IgD-negative memory B cell (primary cell): ENCODE measurements at regions not wholly inside any gene's neighbourhood (a gene's known extent, or its start where the extent isn't known, plus 50 kb on each side); places are given as distances from the start of the nearest gene placed in this dataset.
A peak's percentile ranks its signal among the peaks of the same experiment; 100 is the strongest.
"Not testable (repeated sequence)": the region's sequence is repeated elsewhere in the genome, so short reads cannot be mapped to it uniquely, and the experiment has no call there.

Experiments
- H3K27ac Mint-ChIP-seq, 3 donors: one replicate each; pipeline ENCODE4 v1.8.0; 2020 to 2022; ENCODE audit warnings: mild to moderate bottlenecking in 3 of 3, mixed read lengths in 3 of 3, moderate library complexity in 1 of 3
- H3K27me3 Mint-ChIP-seq: one replicate; pipeline ENCODE4 v1.8.0; 2021; ENCODE audit warnings: mixed read lengths
- H3K36me3 Mint-ChIP-seq: one replicate; pipeline ENCODE4 v1.8.0; 2020; ENCODE audit warnings: mild to moderate bottlenecking, mixed read lengths
- H3K4me1 Mint-ChIP-seq, 3 donors: one replicate each; pipeline ENCODE4 v1.8.0; 2020 to 2022; ENCODE audit warnings: mixed read lengths in 3 of 3, mild to moderate bottlenecking in 1 of 3
- H3K4me3 Mint-ChIP-seq, 4 donors: one replicate each; pipeline ENCODE4 v1.8.0; 2020 to 2022; ENCODE audit warnings: mild to moderate bottlenecking in 4 of 4, mixed read lengths in 4 of 4, moderate library complexity in 3 of 4
- H3K9me3 Mint-ChIP-seq, 3 donors: one replicate each; pipeline ENCODE4 v1.8.0; 2020 to 2021; ENCODE audit warnings: mixed read lengths in 3 of 3, mild to moderate bottlenecking in 1 of 3

DNA sequence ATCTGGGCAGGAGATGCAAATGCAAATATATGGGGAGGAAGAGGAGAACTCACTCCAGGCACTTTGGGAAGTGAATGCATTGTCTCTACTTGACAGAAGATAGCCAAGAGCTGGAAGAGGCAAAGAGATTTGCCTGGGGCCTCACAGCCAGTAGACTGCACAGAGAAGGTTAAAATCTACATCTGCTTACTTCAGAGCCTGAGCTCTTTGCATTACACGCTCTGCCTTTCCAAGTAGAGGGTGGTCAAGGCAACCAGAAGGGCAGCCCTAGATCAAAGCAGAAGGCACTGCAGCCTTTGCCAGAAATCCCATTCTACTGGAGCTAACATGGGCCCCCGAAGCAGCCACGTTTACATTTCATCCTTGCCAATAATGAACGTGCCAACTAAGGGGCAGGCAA is 407.2 kb upstream of the CCL2 start:
- H3K36me3 Mint-ChIP-seq = no peaks in the 10 kb centered on the region

GRCh38 chr17:33848433-33848832 is 406.7 kb upstream of the CCL2 start:
- no peaks in the 10 kb centered on the region for H3K9me3 Mint-ChIP-seq
- no peaks in the 10 kb centered on the region for H3K27me3 Mint-ChIP-seq
- no peak overlapping the region for H3K4me3 Mint-ChIP-seq
- H3K4me1 Mint-ChIP-seq = no peaks in the 10 kb centered on the region
- no peaks in the 10 kb centered on the region for H3K36me3 Mint-ChIP-seq
- no peak overlapping the region for H3K27ac Mint-ChIP-seq

More for the DNA sequence above, 407.2 kb upstream of the CCL2 start:
- H3K27ac Mint-ChIP-seq = no peak overlapping the region
- no peaks in the 10 kb centered on the region for H3K27me3 Mint-ChIP-seq
- H3K4me3 Mint-ChIP-seq = no peak overlapping the region
- no peaks in the 10 kb centered on the region for H3K4me1 Mint-ChIP-seq
- H3K9me3 Mint-ChIP-seq = no peaks in the 10 kb centered on the region

- Mint-ChIP-seq H3K27ac (no peak overlapping the region), H3K9me3 (peaks cover 0 to 3% (median 2%) of the 10 kb centered on the region in 3 donors), H3K4me1 (no peaks in the 10 kb centered on the region), H3K4me3 (no peak overlapping the region), H3K27me3 (peaks cover 4% of the 10 kb centered on the region), H3K36me3 (no peaks in the 10 kb centered on the region)
Observed at GRCh38 chr17:33854596-33854995, 400.5 kb upstream of the CCL2 start.

DNA sequence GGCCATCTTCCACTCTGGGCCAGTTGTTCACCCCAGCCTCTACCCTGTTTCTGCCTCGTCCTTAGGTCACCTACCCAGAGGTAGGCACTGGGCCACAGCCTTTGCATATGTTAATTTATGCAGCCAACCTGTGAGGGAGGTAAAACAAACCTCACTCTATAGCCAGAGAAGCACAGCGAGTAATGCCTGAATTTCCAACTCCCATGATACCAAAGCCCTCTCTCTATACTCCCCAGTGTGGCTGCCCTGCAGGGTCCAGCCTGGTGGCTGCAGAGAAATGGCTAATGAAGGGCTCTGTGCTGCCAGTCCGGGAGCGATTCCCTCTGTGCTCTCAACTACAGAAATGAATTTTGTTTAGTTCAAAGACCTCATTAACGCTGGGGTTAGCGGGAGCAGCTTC is 397.0 kb upstream of the CCL2 start:
- no peak overlapping the region for H3K4me3 Mint-ChIP-seq
- H3K27me3 Mint-ChIP-seq = peaks cover 9% of the 10 kb centered on the region
- no peaks in the 10 kb centered on the region for H3K36me3 Mint-ChIP-seq
- H3K9me3 Mint-ChIP-seq = peaks cover 0 to 3% (median 2%) of the 10 kb centered on the region in 3 donors
- no peaks in the 10 kb centered on the region for H3K4me1 Mint-ChIP-seq
- H3K27ac Mint-ChIP-seq = no peak overlapping the region

DNA sequence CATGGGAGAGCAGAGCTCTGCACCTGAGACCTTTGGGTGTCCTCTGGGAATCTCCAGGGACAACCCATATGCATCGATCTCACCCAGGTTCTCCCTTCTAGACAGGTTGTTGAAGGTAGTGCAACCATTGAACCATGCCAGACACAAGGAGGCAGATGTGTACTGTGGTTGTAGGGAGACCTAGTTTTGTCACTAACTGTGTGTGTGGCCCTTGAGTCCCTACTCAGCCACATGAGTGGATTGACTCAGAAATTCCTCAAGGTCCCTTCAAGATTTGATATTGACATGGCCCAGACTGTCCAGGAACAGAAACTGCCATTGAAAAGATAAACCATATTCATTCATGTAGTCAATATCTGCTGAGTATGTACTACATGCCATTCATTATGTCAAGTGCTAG is 396.4 kb upstream of the CCL2 start:
- peaks cover 9% of the 10 kb centered on the region for H3K27me3 Mint-ChIP-seq
- H3K4me3 Mint-ChIP-seq = no peak overlapping the region
- no peaks in the 10 kb centered on the region for H3K4me1 Mint-ChIP-seq
- no peaks in the 10 kb centered on the region for H3K36me3 Mint-ChIP-seq
- H3K27ac Mint-ChIP-seq = no peak overlapping the region
- peaks cover 0 to 3% (median 2%) of the 10 kb centered on the region in 3 donors for H3K9me3 Mint-ChIP-seq

- no peak overlapping the region for H3K27ac Mint-ChIP-seq
- H3K27me3 Mint-ChIP-seq = peaks cover 10% of the 10 kb centered on the region
- H3K4me1 Mint-ChIP-seq = no peaks in the 10 kb centered on the region
- no peak overlapping the region for H3K4me3 Mint-ChIP-seq
- no peaks in the 10 kb centered on the region for H3K36me3 Mint-ChIP-seq
- H3K9me3 Mint-ChIP-seq = peaks cover 0 to 2% (median 0%) of the 10 kb centered on the region in 3 donors
Observed at GRCh38 chr17:33862772-33863602, 392.1 kb upstream of the CCL2 start.

GRCh38 chr17:33864758-33865229 is 390.3 kb upstream of the CCL2 start:
- Mint-ChIP-seq H3K9me3 (peaks cover 0 to 2% (median 0%) of the 10 kb centered on the region in 3 donors), H3K36me3 (no peaks in the 10 kb centered on the region), H3K4me3 (peak overlapping the region in 1 of 4 donors; percentile 39), H3K4me1 (no peaks in the 10 kb centered on the region), H3K27ac (no peak overlapping the region), H3K27me3 (peaks cover 6% of the 10 kb centered on the region)

DNA sequence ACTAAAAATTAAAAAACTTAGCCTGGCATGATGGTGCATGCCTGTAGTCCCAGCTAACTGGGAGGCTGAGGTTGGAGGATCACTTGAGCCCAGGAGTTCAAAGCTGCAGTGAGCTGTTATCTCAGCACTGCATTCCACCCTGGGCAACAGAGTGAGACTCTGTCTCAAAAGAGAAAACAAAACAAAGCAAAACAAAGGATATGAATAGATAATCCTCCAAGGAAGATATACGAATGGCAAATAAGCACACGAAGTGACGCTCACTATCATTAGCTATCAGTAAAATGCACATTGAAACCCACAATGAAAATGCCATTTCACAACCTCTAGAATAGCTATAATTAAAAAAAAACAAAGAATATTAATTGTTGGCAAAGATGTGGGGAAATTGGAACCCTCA is 386.2 kb upstream of the CCL2 start:
- H3K36me3 Mint-ChIP-seq = no peaks in the 10 kb centered on the region
- H3K9me3 Mint-ChIP-seq = peaks cover 0 to 2% (median 0%) of the 10 kb centered on the region in 3 donors
- no peaks in the 10 kb centered on the region for H3K4me1 Mint-ChIP-seq
- no peak overlapping the region for H3K27ac Mint-ChIP-seq
- H3K4me3 Mint-ChIP-seq = no peak overlapping the region
- H3K27me3 Mint-ChIP-seq = peaks cover 8% of the 10 kb centered on the region

DNA sequence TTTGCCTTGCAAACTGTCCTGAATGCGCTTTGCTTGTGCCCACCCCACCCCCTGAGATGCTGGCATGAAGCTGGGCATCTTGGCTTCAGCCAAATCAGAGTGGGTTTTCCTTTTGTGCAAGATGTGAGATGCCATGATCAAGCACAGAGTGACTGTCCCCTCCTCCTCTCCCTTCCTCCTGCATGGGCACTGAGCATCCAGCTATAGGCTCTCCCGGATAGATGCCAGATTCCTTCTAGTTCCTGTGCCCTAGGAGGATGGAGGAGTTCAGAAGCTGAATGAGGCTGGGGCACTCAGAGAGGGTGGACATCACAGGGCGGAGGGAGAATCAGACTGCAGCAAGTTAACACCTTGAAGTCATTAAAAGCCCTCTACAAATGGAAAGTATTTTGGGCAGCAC is 384.1 kb upstream of the CCL2 start:
- H3K27ac Mint-ChIP-seq = no peak overlapping the region
- H3K27me3 Mint-ChIP-seq = peaks cover 7% of the 10 kb centered on the region
- no peak overlapping the region for H3K4me3 Mint-ChIP-seq
- no peaks in the 10 kb centered on the region for H3K36me3 Mint-ChIP-seq
- no peaks in the 10 kb centered on the region for H3K9me3 Mint-ChIP-seq
- no peaks in the 10 kb centered on the region for H3K4me1 Mint-ChIP-seq

DNA sequence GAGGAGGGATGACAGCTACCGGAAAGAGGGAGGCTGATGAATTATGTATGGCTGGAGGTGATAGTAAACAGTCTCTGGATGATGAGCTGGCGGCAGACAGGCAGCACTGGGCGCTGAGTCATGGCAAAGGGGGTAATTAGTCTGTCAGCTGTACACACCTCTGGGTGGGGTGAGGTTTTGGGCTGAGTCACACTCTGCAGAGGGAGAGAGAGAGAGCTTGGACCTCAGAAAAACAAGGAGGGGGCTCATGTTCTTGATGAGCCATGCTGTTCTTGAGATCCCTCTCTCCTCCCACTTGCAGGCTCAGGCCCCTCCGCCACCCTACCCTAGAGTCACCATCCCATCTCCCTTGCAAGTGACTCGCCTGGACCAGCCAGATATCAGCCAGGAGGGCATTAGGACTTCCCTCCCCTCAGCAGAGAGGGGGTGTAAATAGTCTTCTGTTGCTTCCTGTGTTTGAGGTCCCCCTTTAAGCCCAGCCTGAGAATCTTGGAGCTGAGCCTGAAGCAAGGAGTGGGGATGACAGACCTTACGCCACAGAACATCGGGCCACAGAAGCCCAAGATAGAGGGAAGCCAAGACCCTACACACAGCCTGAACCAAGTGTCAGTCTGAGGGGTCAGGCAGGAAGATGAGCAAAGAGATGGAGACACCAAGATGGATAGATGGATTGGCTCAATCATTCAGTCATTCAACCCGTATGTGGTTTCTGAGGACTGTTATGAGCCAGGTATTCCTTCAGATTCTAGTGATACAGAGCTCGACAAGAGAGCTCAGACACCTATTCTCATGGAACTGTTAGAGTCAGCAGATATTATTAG is 383.2 kb upstream of the CCL2 start:
- H3K4me3 Mint-ChIP-seq = no peak overlapping the region
- peaks cover 7% of the 10 kb centered on the region for H3K27me3 Mint-ChIP-seq
- peaks cover 0 to under 1% (median 0%) of the 10 kb centered on the region in 3 donors for H3K9me3 Mint-ChIP-seq
- H3K27ac Mint-ChIP-seq = no peak overlapping the region
- no peaks in the 10 kb centered on the region for H3K4me1 Mint-ChIP-seq
- no peaks in the 10 kb centered on the region for H3K36me3 Mint-ChIP-seq

DNA sequence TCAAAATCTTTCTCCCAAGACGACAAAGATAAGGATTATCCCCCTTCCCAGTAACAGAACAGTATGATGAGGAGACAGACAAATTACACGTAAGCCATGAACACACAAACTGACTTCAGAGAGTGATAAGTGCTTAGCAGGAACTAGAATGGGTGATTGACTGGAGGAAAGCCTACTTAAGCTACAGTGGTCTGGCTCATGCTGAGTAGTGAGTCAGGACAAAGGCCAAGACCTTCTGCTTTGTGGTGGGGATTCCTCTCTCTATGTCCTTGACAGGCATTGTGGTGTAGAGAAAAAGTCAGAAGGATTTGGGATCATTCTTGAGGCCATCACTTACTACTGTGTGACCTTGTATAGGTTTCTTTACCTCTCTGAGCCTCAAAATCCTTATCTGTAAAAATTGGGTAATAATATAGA is 381.9 kb upstream of the CCL2 start:
- Mint-ChIP-seq H3K36me3 (no peaks in the 10 kb centered on the region), H3K4me3 (no peak overlapping the region), H3K27ac (no peak overlapping the region), H3K9me3 (peaks cover 0 to 2% (median 0%) of the 10 kb centered on the region in 3 donors), H3K27me3 (peaks cover 7% of the 10 kb centered on the region), H3K4me1 (no peaks in the 10 kb centered on the region)

DNA sequence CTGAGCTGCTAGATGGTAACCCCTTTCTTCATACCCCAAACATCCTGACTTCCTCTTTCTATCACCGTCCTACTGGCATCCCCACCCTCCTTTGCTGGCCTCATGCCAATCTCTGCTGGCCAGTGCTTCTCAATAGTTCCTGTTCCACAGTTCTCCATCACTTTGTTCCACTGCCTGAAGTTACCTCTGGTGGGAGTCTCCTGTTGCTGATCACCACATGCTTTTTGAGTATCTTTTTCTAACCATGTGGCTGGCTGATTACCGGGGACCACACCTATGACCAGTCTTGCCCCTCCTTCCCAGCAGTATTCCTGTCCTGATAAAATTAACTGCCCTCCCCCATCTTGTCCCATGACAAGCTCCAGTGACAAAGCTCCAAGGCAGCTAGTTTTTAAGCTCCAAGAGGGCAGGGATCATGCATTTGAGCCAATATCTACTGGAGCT is 380.4 kb upstream of the CCL2 start:
- H3K27me3 Mint-ChIP-seq = peaks cover 7% of the 10 kb centered on the region
- H3K9me3 Mint-ChIP-seq = peaks cover 0 to 2% (median 0%) of the 10 kb centered on the region in 3 donors
- H3K36me3 Mint-ChIP-seq = no peaks in the 10 kb centered on the region
- no peak overlapping the region for H3K4me3 Mint-ChIP-seq
- H3K4me1 Mint-ChIP-seq = no peaks in the 10 kb centered on the region
- H3K27ac Mint-ChIP-seq = no peak overlapping the region

GRCh38 chr17:33875973-33876372 is 379.1 kb upstream of the CCL2 start:
- H3K4me1 Mint-ChIP-seq = no peaks in the 10 kb centered on the region

DNA sequence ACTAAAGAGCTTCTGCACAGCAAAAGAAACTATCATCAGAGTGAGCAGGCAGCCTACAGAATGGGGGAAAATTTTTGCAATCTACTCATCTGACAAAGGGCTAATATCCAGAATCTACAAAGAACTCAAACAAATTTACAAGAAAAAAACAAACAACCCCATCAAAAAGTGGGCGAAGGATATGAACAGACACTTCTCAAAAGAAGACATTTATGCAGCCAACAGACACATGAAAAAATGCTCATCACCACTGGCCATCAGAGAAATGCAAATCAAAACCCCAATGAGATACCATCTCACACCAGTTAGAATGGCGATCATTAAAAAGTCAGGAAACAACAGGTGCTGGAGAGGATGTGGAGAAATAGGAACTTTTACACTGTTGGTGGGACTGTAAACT is 372.8 kb upstream of the CCL2 start:
- H3K9me3 Mint-ChIP-seq, H3K4me3 Mint-ChIP-seq, H3K27ac Mint-ChIP-seq, H3K4me1 Mint-ChIP-seq, H3K36me3 Mint-ChIP-seq, H3K27me3 Mint-ChIP-seq: not testable (repeated sequence)

More at GRCh38 chr17:33875973-33876372, 379.1 kb upstream of the CCL2 start:
- H3K4me3 Mint-ChIP-seq = no peak overlapping the region
- H3K36me3 Mint-ChIP-seq = no peaks in the 10 kb centered on the region
- peaks cover 4% of the 10 kb centered on the region for H3K27me3 Mint-ChIP-seq
- H3K27ac Mint-ChIP-seq = no peak overlapping the region
- peaks cover 0 to 2% (median 0%) of the 10 kb centered on the region in 3 donors for H3K9me3 Mint-ChIP-seq

- not testable (repeated sequence) for H3K4me3 Mint-ChIP-seq, H3K27ac Mint-ChIP-seq, H3K27me3 Mint-ChIP-seq, H3K9me3 Mint-ChIP-seq, H3K4me1 Mint-ChIP-seq, H3K36me3 Mint-ChIP-seq
Observed at GRCh38 chr17:33882677-33883076, 372.4 kb upstream of the CCL2 start.
